ENCODE measurements at regions not wholly inside any gene's neighbourhood (a gene's known extent, or its start where the extent isn't known, plus 50 kb on each side); places are given as distances from the start of the nearest gene placed in this dataset.

- TF ChIP-seq ZNF263 (CRISPR knock-in tag; IDR thresholded peaks at IDR 0.05; ENCODE audit: borderline replicate concordance) = no peak
- no peak for TF ChIP-seq CLOCK (CRISPR knock-in tag; IDR thresholded peaks at IDR 0.05; ENCODE audit: borderline replicate concordance)
- TF ChIP-seq HMGXB4 (CRISPR knock-in tag; IDR thresholded peaks at IDR 0.05) = no peak
- no peak for TF ChIP-seq CEBPZ (IDR thresholded peaks at IDR 0.05; ENCODE audit: borderline replicate concordance, low read depth, low read length)
- no peak for TF ChIP-seq PHF8 (IDR thresholded peaks at IDR 0.05; ENCODE audit: borderline replicate concordance, low read length)
- no peak for TF ChIP-seq ZBTB1 (CRISPR knock-in tag; IDR thresholded peaks at IDR 0.05; ENCODE audit: borderline replicate concordance, low read depth)
- no peak for TF ChIP-seq ZNF124 (CRISPR knock-in tag; IDR thresholded peaks at IDR 0.05)
- no peak for TF ChIP-seq ZNF398 (CRISPR knock-in tag; IDR thresholded peaks at IDR 0.05)
- TF ChIP-seq PYGO2 (tag; IDR thresholded peaks at IDR 0.05) = no peak
- TF ChIP-seq WHSC1 (IDR thresholded peaks at IDR 0.05; ENCODE audit: low read length) = no peak
- no peak for TF ChIP-seq ASH1L (IDR thresholded peaks at IDR 0.05; ENCODE audit: borderline replicate concordance, low read depth, partially characterized antibody)
- no peak for TF ChIP-seq UBTF (IDR thresholded peaks at IDR 0.05; ENCODE audit: borderline replicate concordance in 1 of 2, low read depth in 2 of 2, low read length in 2 of 2)
- no peak for TF ChIP-seq ZNF644 (tag; IDR thresholded peaks at IDR 0.05; ENCODE audit: low read depth)
These were observed 116.8 kb downstream of the TOMM20 start (continued) for GRCh38 chr1:235011599-235012435.

Data from K562 (cell line).